ENCODE measurements at regions not wholly inside any gene's neighbourhood (a gene's known extent, or its start where the extent isn't known, plus 50 kb on each side); places are given as distances from the start of the nearest gene placed in this dataset.
A peak's percentile ranks its signal among the peaks of the same experiment; 100 is the strongest.

DNA sequence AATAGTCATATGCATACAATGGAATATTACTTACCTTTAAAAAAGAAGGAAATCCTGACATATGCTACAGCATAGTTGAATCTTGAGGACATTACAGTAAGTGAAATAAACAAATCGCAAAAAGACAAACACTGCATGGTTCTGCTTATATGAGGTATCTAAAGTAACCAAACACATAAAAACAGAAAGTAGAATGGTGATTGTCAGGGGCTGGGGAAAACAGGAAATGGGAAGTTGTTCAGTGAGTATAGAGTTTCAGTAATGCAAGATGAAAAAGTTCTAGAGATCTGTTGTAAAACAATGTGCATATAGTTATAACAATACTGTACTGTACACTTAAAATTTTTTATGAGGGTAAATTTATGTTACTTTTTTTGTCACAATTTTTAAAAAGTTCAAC lies 219.4 kb downstream of the KLF5 start:
- no peak overlapping the region for H3K4me3 Mint-ChIP-seq (ENCODE audit: low read depth)
- H3K4me1 Mint-ChIP-seq (ENCODE audit: low read depth): peaks cover 2% of the 10 kb centered on the region
- H3K27ac Mint-ChIP-seq: no peak overlapping the region
- H3K9me3 Mint-ChIP-seq (ENCODE audit: low read depth): peaks cover 21% of the 10 kb centered on the region
- TF ChIP-seq, protein P1, sequence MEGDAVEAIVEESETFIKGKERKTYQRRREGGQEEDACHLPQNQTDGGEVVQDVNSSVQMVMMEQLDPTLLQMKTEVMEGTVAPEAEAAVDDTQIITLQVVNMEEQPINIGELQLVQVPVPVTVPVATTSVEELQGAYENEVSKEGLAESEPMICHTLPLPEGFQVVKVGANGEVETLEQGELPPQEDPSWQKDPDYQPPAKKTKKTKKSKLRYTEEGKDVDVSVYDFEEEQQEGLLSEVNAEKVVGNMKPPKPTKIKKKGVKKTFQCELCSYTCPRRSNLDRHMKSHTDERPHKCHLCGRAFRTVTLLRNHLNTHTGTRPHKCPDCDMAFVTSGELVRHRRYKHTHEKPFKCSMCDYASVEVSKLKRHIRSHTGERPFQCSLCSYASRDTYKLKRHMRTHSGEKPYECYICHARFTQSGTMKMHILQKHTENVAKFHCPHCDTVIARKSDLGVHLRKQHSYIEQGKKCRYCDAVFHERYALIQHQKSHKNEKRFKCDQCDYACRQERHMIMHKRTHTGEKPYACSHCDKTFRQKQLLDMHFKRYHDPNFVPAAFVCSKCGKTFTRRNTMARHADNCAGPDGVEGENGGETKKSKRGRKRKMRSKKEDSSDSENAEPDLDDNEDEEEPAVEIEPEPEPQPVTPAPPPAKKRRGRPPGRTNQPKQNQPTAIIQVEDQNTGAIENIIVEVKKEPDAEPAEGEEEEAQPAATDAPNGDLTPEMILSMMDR (IDR thresholded peaks at IDR 0.05; ENCODE audit: unreplicated experiment): no peak
- H3K27me3 Mint-ChIP-seq: no peaks in the 10 kb centered on the region
- H3K36me3 Mint-ChIP-seq (ENCODE audit: insufficient read depth): peaks cover 8% of the 10 kb centered on the region
- no peak for DNase-seq (ENCODE audit: low spot score, unreplicated experiment)

DNA sequence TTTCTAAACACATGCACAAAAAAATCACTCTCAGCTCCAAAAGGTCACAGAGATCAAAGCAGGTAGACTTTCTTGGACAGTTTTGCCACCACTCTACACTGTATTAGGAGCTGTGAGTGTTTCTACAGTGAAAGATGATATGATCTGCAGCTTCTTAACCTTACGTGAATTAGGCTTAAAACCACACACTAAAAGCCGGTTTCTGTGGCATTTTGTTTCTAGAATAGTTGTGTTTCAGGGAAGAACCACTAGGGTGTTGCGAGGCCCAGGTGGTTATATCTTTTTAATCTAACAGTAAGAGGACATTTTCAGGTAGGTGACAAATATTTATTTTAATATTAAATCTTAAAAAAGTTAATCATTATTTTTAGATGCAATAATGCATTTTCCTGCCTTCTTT lies 216.4 kb downstream of the KLF5 start:
- TF ChIP-seq, protein P1 (IDR thresholded peaks at IDR 0.05; ENCODE audit: unreplicated experiment): peak; percentile 23
- Mint-ChIP-seq H3K36me3 (ENCODE audit: insufficient read depth) (peaks cover 8% of the 10 kb centered on the region), H3K27ac (no peak overlapping the region), H3K27me3 (no peaks in the 10 kb centered on the region), H3K4me3 (ENCODE audit: low read depth) (no peak overlapping the region), H3K4me1 (ENCODE audit: low read depth) (peaks cover 2% of the 10 kb centered on the region), H3K9me3 (ENCODE audit: low read depth) (peaks cover 21% of the 10 kb centered on the region)
- DNase-seq (ENCODE audit: low spot score, unreplicated experiment): no peak

DNA sequence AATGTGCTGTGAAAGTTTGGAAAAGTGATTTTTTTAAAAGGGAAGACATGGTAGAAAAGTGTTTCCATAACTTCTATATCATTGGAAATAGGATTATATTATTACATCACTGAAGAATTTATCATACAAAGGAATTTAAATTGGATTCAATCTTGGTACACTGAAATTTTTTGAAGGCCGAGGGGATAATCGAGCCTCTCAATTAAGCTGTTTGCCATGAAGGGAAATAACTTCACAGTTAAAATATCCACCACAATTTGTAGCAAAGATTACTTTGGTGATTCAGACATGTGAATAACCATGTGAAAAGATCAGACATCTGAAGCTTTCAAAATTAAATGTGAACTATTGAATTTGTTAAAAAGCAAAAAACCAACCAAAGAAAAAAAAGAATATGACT lies 215.3 kb downstream of the KLF5 start:
- TF ChIP-seq, protein P1 (IDR thresholded peaks at IDR 0.05; ENCODE audit: unreplicated experiment): no peak
- peaks cover 8% of the 10 kb centered on the region for H3K36me3 Mint-ChIP-seq (ENCODE audit: insufficient read depth)
- no peak overlapping the region for H3K27ac Mint-ChIP-seq
- no peak for DNase-seq (ENCODE audit: low spot score, unreplicated experiment)
- H3K4me3 Mint-ChIP-seq (ENCODE audit: low read depth): no peak overlapping the region
- H3K27me3 Mint-ChIP-seq: no peaks in the 10 kb centered on the region
- H3K4me1 Mint-ChIP-seq (ENCODE audit: low read depth): peaks cover 2% of the 10 kb centered on the region
- H3K9me3 Mint-ChIP-seq (ENCODE audit: low read depth): peaks cover 25% of the 10 kb centered on the region

DNA sequence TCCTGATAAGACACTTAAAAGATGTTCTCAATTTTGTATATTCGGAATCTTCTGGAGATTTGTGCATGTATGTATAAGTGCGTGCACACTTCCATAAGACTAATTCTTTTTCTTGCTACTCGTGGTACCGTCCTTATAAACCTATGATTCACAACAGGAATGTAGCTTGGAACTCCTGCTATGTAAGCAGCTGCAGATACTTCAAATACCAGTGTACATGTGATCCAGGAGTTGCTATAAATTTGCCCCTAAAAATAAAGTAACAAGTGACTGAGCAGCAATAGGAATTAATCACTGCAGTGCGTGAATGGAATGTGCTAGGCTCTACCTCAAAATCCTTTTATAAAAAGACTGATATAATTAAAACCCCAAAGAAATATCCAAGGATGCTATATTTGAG lies 214.9 kb downstream of the KLF5 start:
- Mint-ChIP-seq H3K27me3 (no peaks in the 10 kb centered on the region), H3K9me3 (ENCODE audit: low read depth) (peaks cover 22% of the 10 kb centered on the region), H3K27ac (no peak overlapping the region), H3K4me1 (ENCODE audit: low read depth) (peaks cover 2% of the 10 kb centered on the region), H3K4me3 (ENCODE audit: low read depth) (no peak overlapping the region), H3K36me3 (ENCODE audit: insufficient read depth) (peaks cover 7% of the 10 kb centered on the region)
- TF ChIP-seq, protein P1 (IDR thresholded peaks at IDR 0.05; ENCODE audit: unreplicated experiment): no peak
- no peak for DNase-seq (ENCODE audit: low spot score, unreplicated experiment)

DNA sequence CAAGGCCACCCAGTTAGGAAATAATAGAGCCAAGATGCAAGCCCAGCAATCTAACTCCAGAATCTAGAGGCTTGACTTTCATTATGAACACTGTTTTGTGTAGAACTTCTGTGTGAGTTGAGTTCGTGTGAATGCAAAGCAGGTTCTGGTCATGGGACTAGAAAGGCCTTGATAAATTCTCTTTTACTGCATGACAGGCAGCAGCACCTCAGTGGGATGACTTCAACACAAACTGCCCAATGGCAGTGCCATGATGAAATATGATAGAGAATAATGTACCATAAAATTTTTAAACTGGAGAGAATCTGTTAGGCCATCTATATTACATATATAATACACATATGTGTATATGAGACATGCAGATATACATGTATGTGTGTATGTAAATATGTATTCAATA lies 214.5 kb downstream of the KLF5 start:
- Mint-ChIP-seq H3K27ac (no peak overlapping the region), H3K4me3 (ENCODE audit: low read depth) (no peak overlapping the region), H3K36me3 (ENCODE audit: insufficient read depth) (peaks cover 7% of the 10 kb centered on the region), H3K4me1 (ENCODE audit: low read depth) (peaks cover 3% of the 10 kb centered on the region), H3K27me3 (no peaks in the 10 kb centered on the region), H3K9me3 (ENCODE audit: low read depth) (peaks cover 22% of the 10 kb centered on the region)
- TF ChIP-seq, protein P1 (IDR thresholded peaks at IDR 0.05; ENCODE audit: unreplicated experiment): no peak
- no peak for DNase-seq (ENCODE audit: low spot score, unreplicated experiment)

Data from progenitor cell of endocrine pancreas (in vitro differentiated cells).